GM12878 (cell line): ENCODE measurements at regions not wholly inside any gene's neighbourhood (a gene's known extent, or its start where the extent isn't known, plus 50 kb on each side); places are given as distances from the start of the nearest gene placed in this dataset.

Experiments used
- ATAC-seq: fragments of 200-7000 bp; cut with Tn5 transposase; 3 replicates; pipeline ENCODE4 v1.9.1; 2020; ENCODE audit warnings: mild to moderate bottlenecking, moderate library complexity
- BruUV-seq: library from RNA; stranded (reverse); fragments of 400-500 nt; replicated peaks from 2 replicates; lab custom pipeline; 2021; lab: Mats Ljungman, UMichigan
- CTCF ChIA-PET: fragments of 300-600 bp; sonication (Branson Sonifier 250); formaldehyde crosslinking; extraction: SDS; loops from one replicate; lab custom pipeline; 2021; ENCODE audit warnings: inconsistent platforms; lab: Yijun Ruan, JAX
- POLR2A ChIA-PET: fragments of 350-600 bp; formaldehyde crosslinking; extraction: SDS; loops from one replicate; lab custom pipeline; 2021; ENCODE audit warnings: inconsistent platforms; lab: Charles Lee
- RAD21 ChIA-PET: fragments of 300-600 bp; sonication (Branson Sonifier 250); formaldehyde crosslinking; loops from one replicate; lab custom pipeline; 2023; ENCODE audit warnings: antibody characterized with exemption; ENCODE audit not compliant: unreplicated experiment; lab: Charles Lee
- SMC1A ChIA-PET: fragments of 300-600 bp; sonication (Branson Sonifier 250); formaldehyde crosslinking; loops from one replicate; lab custom pipeline; 2023; ENCODE audit not compliant: unreplicated experiment, uncharacterized antibody; lab: Charles Lee
- DNase-seq: peaks from one replicate; pipeline ENCODE4 v3.0.0-alpha.2; 2011; ENCODE audit warnings: low read depth, low spot score
- FAIRE-seq: peaks from 3 replicates; lab custom pipeline; 2011; peaks lifted over from hg19 to GRCh38; lab: Jason Lieb, UNC
- H2AFZ ChIP-seq: 2 replicates; pipeline ENCODE4 v1.6.0; 2011; ENCODE audit warnings: low read depth, low read length, control low read depth; ENCODE audit not compliant: control insufficient read depth
- H3K27ac ChIP-seq: 2 replicates; pipeline ENCODE4 v1.5.1; 2011; ENCODE audit warnings: control low read depth; ENCODE audit not compliant: control insufficient read depth, insufficient read depth
- H3K27me3 ChIP-seq, 2 experiments: replicated peaks in 1 of 2; 2 replicates each; pipeline versions ENCODE4 v1.6.0 to v1.6.1; 2011; ENCODE audit warnings: low read length in 1 of 2; ENCODE audit not compliant: control insufficient read depth in 2 of 2, insufficient read depth in 2 of 2
- H3K36me3 ChIP-seq, 2 experiments: 2 replicates each; pipeline ENCODE4 v1.5.1; 2011; ENCODE audit warnings: low read length in 1 of 2; ENCODE audit not compliant: control insufficient read depth in 2 of 2, insufficient read depth in 2 of 2
- H3K4me1 ChIP-seq: 2 replicates; pipeline ENCODE4 v1.6.1; 2011; ENCODE audit warnings: mild to moderate bottlenecking, low read length, moderate library complexity, mixed read lengths; ENCODE audit not compliant: control insufficient read depth, insufficient read depth
- H3K4me2 ChIP-seq: 2 replicates; pipeline ENCODE4 v1.6.0; 2011; ENCODE audit warnings: control low read depth; ENCODE audit not compliant: control insufficient read depth, insufficient read depth
- H3K4me3 ChIP-seq: fragments of 200-600 bp; sonication (generic); 2 replicates; pipeline ENCODE4 v1.5.1; 2016
- H3K79me2 ChIP-seq: 2 replicates; pipeline ENCODE4 v1.6.0; 2011; ENCODE audit warnings: low read length; ENCODE audit not compliant: control insufficient read depth, insufficient read depth
- H3K9ac ChIP-seq: 2 replicates; pipeline ENCODE4 v1.8.0; 2011; ENCODE audit warnings: low read length, control low read depth, mixed read lengths; ENCODE audit not compliant: control insufficient read depth, insufficient read depth
- H3K9me3 ChIP-seq: replicated peaks from 3 replicates; pipeline ENCODE4 v1.5.1; 2011; ENCODE audit warnings: mild to moderate bottlenecking, low read length; ENCODE audit not compliant: control insufficient read depth, insufficient read depth
- H4K20me1 ChIP-seq: 2 replicates; pipeline ENCODE4 v1.6.0; 2011; ENCODE audit not compliant: control insufficient read depth, insufficient read depth
- BACH1 ChIP-seq: fragments of 450-650 bp; IDR thresholded peaks from 2 replicates; pipeline ENCODE4 v1.6.1; 2017; ENCODE audit warnings: mild to moderate bottlenecking, borderline replicate concordance
- FOXK2 ChIP-seq: fragments of 450-650 bp; IDR thresholded peaks from 2 replicates; pipeline ENCODE4 v1.6.1; 2017; ENCODE audit warnings: mild to moderate bottlenecking, moderate library complexity
- GATAD2B ChIP-seq: fragments of 450-650 bp; conservative IDR thresholded peaks from 2 replicates; pipeline ENCODE4 v1.6.1; 2017; ENCODE audit warnings: low read depth, mild to moderate bottlenecking, moderate library complexity
- JUNB ChIP-seq: IDR thresholded peaks from 2 replicates; pipeline ENCODE4 v1.6.1; 2016; ENCODE audit warnings: antibody characterized with exemption, mild to moderate bottlenecking
- KDM1A ChIP-seq: fragments of 200-600 bp; sonication (generic); IDR thresholded peaks from 2 replicates; pipeline ENCODE4 v1.6.1; 2016; ENCODE audit warnings: borderline replicate concordance
- LARP7 ChIP-seq: fragments of 450-650 bp; IDR thresholded peaks from 2 replicates; pipeline ENCODE4 v1.6.1; 2017; ENCODE audit warnings: mild to moderate bottlenecking
- MYB ChIP-seq: fragments of 150-350 bp; IDR thresholded peaks from 2 replicates; pipeline ENCODE4 v1.6.1; 2014; ENCODE audit warnings: mild to moderate bottlenecking, low read depth, low read length, borderline replicate concordance
- NR2C1 ChIP-seq: fragments of 450-650 bp; IDR thresholded peaks from 2 replicates; pipeline ENCODE4 v1.6.1; 2017; ENCODE audit warnings: antibody characterized with exemption, mild to moderate bottlenecking, moderate library complexity
- NR2F1 ChIP-seq: fragments of 450-650 bp; conservative IDR thresholded peaks from 2 replicates; pipeline ENCODE4 v1.6.1; 2017; ENCODE audit warnings: mild to moderate bottlenecking
- RAD51 ChIP-seq: fragments of 450-650 bp; IDR thresholded peaks from 2 replicates; pipeline ENCODE4 v1.6.1; 2016; ENCODE audit warnings: moderate library complexity, mild to moderate bottlenecking, inconsistent platforms
- RELA ChIP-seq: fragments of 450-650 bp; IDR thresholded peaks from 2 replicates; pipeline ENCODE4 v1.8.0; 2014; ENCODE audit warnings: borderline replicate concordance; ENCODE audit not compliant: partially characterized antibody
- ZSCAN29 ChIP-seq: fragments of 450-650 bp; IDR thresholded peaks from 2 replicates; pipeline ENCODE4 v1.6.1; 2017; ENCODE audit warnings: mild to moderate bottlenecking, moderate library complexity
- WGBS: methylation state at CpG from one replicate; pipeline ENCODE4 v1.1.6; 2016; ENCODE audit warnings: low lambda C conversion rate; ENCODE audit not compliant: insufficient replicate concordance, insufficient coverage; ENCODE audit errors: missing lambda C conversion rate; 5-methylcytosine and 5-hydroxymethylcytosine counted together
- in situ Hi-C: fragments of 300-500 bp; cut with MboI; formaldehyde crosslinking; loops from 9 replicates; pipeline ENCODE4 v1.14.3; 2018; ENCODE audit warnings: mixed read lengths
- intact Hi-C: fragments of 100-400 bp; cut with micrococcal nuclease; formaldehyde crosslinking; loops from one replicate; pipeline ENCODE4 v1.14.2; 2022; ENCODE audit not compliant: unreplicated experiment
- TF ChIP-seq, protein P1 (sequence below): fragments of 450-650 bp; IDR thresholded peaks from 2 replicates; pipeline ENCODE4 v1.6.1; 2017; ENCODE audit warnings: borderline replicate concordance
- TF ChIP-seq, protein P2 (sequence below): fragments of 450-650 bp; IDR thresholded peaks from 2 replicates; pipeline ENCODE4 v1.6.1; 2016; ENCODE audit warnings: mild to moderate bottlenecking
- TF ChIP-seq, protein P3 (sequence below): fragments of 450-650 bp; formaldehyde crosslinking; IDR thresholded peaks from 2 replicates; pipeline ENCODE4 v1.5.0; 2022; ENCODE audit warnings: mild to moderate bottlenecking, missing genetic modification characterization

GRCh38 chr22:49310354-49310753, 517.3 kb downstream of the BRD1 start:
- no peaks in the 10 kb centered on the region for H3K27me3 ChIP-seq
- intact Hi-C loops = no loop called here
- ATAC-seq (no peak), FAIRE-seq (no peak), DNase-seq (no peak)
- RAD21 ChIA-PET = no interaction called here
- WGBS = 30% methylated on average over 10 of the region's 11 CpGs
- BruUV-seq = no TSS peak
- no peaks in the 10 kb centered on the region for H3K4me1 ChIP-seq
- no peak overlapping the region for H3K4me3 ChIP-seq
- H3K27ac ChIP-seq = no peak overlapping the region
- no peak overlapping the region for H3K4me2 ChIP-seq
- POLR2A ChIA-PET = no interaction called here
- SMC1A ChIA-PET = no interaction called here
- no peak for TF ChIP-seq ZSCAN29
- no peak for TF ChIP-seq MYB
- TF ChIP-seq BACH1 = no peak
- no peak for TF ChIP-seq NR2C1
- TF ChIP-seq, all 136 proteins: peak for 0
- Histone ChIP-seq H4K20me1 (no peaks in the 10 kb centered on the region), H2AFZ (no peak overlapping the region), H3K9me3 (no peaks in the 10 kb centered on the region; the same call in 2 of the 3 replicates), H3K9ac (no peak overlapping the region), H3K79me2 (no peaks in the 10 kb centered on the region), H3K36me3 (no peaks in the 10 kb centered on the region)
- CTCF ChIA-PET = no interaction called here
- in situ Hi-C loops = no loop called here

DNA sequence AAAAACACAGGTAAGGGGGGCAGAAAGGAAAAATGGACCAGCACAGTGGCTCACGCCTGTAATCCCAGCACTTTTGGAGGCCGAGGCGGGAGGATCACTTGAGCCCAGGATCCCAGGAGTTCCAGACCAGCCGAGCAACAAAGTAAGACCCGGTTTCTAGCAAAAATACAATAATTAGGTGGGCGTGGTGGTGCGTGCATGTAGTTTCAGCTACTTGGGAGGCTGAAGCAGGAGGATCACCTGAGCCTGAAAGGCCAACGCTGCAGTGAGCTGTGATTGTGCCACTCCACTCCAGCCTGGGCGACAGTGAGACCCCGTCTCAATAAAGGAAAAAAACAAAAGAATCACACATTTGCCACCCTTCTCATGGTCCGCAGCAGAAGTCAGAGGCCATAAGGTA, 519.4 kb downstream of the BRD1 start:
- Histone ChIP-seq H3K9ac (no peak overlapping the region), H3K4me2 (no peak overlapping the region), H3K4me1 (no peaks in the 10 kb centered on the region), H3K27me3 (no peaks in the 10 kb centered on the region), H2AFZ (no peak overlapping the region), H4K20me1 (no peaks in the 10 kb centered on the region), H3K36me3 (no peaks in the 10 kb centered on the region), H3K79me2 (no peaks in the 10 kb centered on the region), H3K27ac (no peak overlapping the region), H3K4me3 (no peak overlapping the region), H3K9me3 (no peaks in the 10 kb centered on the region; the same call in 2 of the 3 replicates)
- RAD21 ChIA-PET = no interaction called here
- intact Hi-C loops = no loop called here
- ATAC-seq = no peak
- WGBS = 59% methylated on average over 11 of the region's 11 CpGs
- no peak for FAIRE-seq
- TF ChIP-seq RELA = no peak
- TF ChIP-seq, protein P1, sequence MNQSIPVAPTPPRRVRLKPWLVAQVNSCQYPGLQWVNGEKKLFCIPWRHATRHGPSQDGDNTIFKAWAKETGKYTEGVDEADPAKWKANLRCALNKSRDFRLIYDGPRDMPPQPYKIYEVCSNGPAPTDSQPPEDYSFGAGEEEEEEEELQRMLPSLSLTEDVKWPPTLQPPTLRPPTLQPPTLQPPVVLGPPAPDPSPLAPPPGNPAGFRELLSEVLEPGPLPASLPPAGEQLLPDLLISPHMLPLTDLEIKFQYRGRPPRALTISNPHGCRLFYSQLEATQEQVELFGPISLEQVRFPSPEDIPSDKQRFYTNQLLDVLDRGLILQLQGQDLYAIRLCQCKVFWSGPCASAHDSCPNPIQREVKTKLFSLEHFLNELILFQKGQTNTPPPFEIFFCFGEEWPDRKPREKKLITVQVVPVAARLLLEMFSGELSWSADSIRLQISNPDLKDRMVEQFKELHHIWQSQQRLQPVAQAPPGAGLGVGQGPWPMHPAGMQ = no peak
- TF ChIP-seq RAD51 = no peak
- TF ChIP-seq KDM1A = no peak
- TF ChIP-seq FOXK2 = no peak
- TF ChIP-seq GATAD2B = no peak
- no peak for TF ChIP-seq LARP7
- TF ChIP-seq, protein P2, sequence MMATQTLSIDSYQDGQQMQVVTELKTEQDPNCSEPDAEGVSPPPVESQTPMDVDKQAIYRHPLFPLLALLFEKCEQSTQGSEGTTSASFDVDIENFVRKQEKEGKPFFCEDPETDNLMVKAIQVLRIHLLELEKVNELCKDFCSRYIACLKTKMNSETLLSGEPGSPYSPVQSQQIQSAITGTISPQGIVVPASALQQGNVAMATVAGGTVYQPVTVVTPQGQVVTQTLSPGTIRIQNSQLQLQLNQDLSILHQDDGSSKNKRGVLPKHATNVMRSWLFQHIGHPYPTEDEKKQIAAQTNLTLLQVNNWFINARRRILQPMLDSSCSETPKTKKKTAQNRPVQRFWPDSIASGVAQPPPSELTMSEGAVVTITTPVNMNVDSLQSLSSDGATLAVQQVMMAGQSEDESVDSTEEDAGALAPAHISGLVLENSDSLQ = no peak
- TF ChIP-seq NR2F1 = no peak
- no peak for TF ChIP-seq JUNB
- TF ChIP-seq, protein P3, sequence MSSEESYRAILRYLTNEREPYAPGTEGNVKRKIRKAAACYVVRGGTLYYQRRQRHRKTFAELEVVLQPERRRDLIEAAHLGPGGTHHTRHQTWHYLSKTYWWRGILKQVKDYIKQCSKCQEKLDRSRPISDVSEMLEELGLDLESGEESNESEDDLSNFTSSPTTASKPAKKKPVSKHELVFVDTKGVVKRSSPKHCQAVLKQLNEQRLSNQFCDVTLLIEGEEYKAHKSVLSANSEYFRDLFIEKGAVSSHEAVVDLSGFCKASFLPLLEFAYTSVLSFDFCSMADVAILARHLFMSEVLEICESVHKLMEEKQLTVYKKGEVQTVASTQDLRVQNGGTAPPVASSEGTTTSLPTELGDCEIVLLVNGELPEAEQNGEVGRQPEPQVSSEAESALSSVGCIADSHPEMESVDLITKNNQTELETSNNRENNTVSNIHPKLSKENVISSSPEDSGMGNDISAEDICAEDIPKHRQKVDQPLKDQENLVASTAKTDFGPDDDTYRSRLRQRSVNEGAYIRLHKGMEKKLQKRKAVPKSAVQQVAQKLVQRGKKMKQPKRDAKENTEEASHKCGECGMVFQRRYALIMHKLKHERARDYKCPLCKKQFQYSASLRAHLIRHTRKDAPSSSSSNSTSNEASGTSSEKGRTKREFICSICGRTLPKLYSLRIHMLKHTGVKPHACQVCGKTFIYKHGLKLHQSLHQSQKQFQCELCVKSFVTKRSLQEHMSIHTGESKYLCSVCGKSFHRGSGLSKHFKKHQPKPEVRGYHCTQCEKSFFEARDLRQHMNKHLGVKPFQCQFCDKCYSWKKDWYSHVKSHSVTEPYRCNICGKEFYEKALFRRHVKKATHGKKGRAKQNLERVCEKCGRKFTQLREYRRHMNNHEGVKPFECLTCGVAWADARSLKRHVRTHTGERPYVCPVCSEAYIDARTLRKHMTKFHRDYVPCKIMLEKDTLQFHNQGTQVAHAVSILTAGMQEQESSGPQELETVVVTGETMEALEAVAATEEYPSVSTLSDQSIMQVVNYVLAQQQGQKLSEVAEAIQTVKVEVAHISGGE = no peak
- POLR2A ChIA-PET = no interaction called here
- SMC1A ChIA-PET = no interaction called here
- in situ Hi-C loops = no loop called here
- no TSS peak for BruUV-seq
- CTCF ChIA-PET = no interaction called here
- DNase-seq = no peak
